ENCODE measurements at regions not wholly inside any gene's neighbourhood (a gene's known extent, or its start where the extent isn't known, plus 50 kb on each side); places are given as distances from the start of the nearest gene placed in this dataset.
"Not testable (repeated sequence)": the region's sequence is repeated elsewhere in the genome, so short reads cannot be mapped to it uniquely, and the experiment has no call there.

DNA sequence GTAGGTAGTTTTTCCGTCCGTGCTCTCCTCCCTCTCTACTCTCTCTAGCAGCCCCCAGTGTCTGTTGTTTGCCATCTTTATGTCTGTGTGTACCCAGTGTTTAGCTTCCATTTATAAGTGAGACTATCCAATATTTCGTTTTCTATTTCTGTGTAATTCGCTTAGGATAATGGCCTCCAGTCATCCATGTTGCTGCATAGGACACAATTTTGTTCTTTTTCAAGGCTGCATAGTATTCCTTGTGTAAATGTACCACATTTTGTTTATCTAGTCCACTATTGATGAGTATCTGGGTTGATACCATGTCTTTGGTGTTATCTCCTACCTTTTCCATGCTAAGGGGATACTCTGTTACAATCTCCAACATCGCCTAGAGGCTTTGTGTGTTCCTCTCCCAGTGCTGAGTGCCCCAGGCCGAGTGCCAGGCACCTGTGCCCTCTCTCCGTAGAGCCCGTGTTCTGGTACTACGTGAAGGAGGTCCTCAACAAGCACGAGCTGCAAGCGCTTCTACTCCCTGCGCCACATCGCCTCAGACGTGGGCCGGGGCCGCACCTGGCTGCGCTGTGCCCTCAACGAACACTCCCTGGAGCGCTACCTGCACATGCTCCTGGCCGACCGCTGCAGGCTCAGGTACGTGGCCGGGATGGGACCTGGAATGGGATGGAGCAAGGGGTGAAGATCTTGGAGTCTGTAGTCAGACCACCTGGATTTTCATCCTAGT lies 51.0 kb downstream of the NPIPB11 start:
- DNase-seq (ENCODE audit: low read depth, low spot score), result not testable (repeated sequence)

DNA sequence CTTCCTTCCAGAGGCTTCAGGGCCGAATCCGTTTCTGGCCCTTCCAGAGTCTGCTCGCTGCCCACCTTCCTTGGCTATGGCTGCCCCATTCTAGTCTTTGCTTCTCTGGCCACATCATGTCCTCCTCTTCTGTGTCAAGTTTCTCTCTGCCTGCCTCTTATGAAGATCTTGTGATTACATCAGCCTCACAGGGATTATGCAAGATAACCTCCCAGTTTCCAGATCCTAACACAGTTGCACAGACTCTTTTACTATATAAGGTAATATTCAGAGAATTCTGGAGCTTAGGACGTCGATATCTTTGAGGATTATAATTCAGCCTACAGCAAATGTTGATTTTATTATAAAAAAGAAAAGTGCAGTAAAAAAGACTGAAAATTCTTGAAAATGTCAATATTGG lies 52.1 kb downstream of the NPIPB11 start:
- DNase-seq (ENCODE audit: low read depth, low spot score), result not testable (repeated sequence)

DNA sequence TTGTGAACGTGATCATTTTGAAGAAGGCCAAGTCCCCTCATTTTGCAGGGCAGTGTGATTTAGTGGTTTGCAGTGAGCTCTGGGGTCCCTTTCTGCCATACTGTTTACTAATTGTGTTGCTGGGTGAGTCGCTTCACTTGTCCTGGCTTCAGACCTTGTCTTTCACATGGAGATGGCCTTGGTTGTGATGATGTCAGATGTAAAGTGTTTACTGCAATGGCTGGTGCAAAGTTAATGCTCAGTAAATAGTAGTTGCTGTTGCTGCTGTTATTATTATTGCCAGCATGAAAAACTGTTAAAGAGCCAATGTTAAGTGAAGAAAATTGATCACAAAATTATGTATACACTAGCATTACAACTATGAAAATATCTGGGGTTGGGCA lies 53.9 kb downstream of the NPIPB11 start:
- DNase-seq (ENCODE audit: low read depth, low spot score), result not testable (repeated sequence)

DNA sequence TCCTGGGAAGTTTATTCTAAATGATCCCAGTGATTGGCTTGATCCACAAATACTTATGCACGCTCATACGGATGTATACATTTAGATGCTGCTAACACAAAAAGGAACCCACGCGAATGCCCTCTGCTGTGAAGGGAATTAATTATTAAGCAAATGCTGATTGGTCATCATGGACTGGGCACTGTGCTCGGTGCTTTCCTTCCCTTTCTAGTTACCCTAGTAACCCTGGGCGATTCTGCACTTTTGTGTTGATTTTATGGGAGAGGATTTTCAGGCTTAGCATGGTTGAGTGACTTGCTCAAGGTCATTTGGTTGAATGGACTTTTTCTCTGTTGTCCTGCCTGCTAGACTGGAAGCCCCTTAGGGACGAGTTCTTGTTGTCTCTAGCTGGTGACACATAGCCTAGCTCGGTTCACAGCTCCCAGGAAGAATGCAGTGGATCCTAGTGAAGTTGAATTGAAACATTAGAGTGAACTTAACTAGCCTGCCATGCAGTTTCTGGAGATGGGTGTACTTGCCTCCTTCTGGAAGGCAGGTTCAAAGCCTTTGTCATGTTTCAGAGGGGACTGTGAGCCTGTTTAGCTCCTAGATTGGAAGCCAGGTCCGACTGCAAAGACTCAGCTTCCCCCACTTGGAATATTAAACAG lies 54.4 kb downstream of the NPIPB11 start:
- not testable (repeated sequence) for DNase-seq (ENCODE audit: low read depth, low spot score)

DNA sequence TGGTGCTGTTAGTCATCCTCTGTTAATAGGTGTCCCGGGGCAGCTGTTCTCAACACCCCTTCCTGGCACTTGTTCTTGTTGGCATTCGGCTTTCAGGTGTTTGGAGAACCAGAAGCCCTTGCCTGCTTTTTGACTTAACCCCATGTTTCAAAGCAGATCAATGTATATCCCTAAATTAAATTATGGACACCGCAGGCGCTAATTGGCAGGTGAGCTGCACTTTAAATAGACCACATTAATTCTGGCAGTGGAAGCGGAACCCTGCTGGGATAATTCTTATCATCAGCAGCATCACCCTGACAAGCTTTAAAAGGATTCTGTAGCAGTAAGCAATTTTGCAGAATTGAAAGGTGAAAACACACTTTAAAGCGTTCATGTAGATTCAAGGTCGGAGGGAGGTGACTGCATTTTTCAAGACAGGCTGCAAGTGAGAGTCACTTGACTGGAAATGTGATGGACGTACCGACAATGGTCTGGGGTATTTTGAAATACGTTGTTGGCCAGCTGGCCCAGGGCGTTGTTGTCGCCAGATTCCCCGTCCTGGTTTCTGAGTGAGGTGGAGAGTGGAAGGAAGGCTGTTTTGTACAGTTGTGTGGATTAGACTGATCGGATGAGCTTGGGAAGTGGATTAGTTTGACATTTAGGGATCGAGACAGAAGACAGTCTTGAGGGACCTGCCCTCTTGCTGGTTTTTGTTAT lies 55.1 kb downstream of the NPIPB11 start:
- not testable (repeated sequence) for DNase-seq (ENCODE audit: low read depth, low spot score)

DNA sequence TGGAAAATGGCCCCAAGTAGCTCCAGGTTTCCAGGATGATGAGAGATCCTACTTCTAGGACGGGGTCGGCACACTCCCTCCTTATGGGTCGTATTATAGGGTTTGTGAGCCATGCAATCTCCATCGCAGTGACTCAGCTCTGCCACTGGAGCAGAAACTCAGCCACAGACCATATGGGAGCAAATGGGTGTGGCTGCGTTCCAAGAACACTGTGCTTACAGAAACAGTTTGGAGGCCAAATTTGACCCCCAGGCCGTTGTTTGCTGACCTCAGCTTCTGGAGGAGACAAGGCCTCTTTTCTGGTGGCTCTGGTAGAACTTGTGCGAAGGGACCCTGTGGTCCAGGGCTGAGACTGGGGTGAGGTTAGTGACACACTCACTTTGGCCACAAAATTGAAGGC lies 56.5 kb downstream of the NPIPB11 start:
- not testable (repeated sequence) for DNase-seq (ENCODE audit: low read depth, low spot score)

DNA sequence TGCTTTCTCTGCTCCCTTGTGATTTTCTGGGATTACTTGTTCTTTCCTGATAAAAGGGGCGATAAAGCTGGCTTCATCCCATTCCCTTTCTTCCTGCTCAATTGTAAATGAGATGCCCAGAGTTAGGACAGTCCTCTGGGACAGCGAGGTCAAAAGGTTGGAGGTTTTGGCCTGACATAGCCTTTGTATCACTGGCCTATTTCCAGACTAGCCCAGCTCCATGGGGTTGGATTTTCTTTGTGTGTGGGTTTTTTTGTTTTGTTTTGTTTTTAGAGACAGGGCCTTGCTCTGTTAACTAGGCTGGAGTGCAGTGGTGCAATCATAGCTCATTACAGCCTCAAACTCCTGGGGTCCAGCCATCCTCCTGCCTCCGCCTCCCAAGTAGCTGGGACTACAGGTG lies 57.8 kb downstream of the NPIPB11 start:
- not testable (repeated sequence) for DNase-seq (ENCODE audit: low read depth, low spot score)

DNA sequence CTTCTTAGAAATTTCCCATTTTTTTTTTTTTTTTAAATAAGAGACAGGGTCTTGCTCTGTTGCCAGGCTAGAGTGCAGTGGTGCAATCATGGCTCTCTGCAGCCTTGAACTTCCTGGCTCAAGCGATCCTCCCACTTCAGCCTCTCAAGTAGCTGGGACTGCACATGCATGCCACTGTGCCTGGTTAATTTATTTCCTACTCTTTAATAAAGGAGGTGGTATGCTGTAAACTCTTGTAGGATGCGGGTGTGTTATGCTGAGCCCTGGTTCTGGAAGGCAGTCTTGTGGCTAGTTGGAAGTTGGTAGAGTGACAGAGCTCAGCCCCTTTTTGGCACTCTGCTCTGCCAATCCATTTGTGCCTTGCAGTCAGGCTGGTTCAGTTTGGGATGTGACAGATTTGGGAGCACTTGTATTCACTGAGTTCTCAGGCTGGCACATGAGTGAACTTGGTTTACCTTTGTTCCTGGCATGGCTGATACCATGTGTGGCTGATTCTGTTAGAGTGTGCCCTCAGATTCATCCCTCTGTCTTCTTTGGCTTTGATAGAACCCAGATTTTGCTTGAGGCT lies 58.3 kb downstream of the NPIPB11 start:
- not testable (repeated sequence) for DNase-seq (ENCODE audit: low read depth, low spot score)

DNA sequence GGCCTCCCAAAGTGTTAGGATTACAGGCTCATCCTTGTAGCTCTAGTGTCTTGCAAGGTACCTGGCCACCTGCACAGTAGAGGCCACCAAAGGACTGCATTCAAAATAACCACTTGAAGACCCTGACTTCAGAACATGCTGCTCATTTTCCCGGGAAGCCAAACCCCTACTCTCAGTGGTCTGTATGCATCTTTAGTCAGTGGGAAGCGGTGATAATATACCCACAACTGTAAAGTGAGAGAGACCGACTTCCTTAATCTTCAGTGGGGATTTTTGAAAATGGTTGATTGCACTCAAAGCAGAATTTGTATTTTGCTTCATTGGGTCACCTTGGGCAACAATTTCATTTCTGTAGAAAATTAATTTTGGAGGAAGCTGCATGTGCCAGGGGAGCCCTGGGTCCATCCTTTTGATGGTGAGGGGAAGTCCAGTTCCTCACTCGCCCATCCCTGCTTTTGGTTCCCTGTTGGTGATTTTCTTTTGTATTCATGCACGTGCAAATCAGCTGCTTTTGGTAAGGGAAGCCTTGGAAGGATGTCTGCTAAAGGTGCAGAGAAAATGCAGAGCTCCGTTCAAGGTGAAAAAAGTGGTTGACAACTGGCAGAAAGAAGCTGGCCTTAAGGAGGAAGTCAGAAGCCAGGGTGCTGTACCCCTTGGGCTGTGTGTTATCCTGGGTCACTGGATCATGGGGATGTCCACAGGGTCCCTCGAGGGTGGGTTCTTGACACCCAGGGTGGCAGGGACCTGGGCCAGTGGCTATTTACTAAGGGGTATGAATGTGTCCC lies 59.5 kb downstream of the NPIPB11 start:
- not testable (repeated sequence) for DNase-seq (ENCODE audit: low read depth, low spot score)

DNA sequence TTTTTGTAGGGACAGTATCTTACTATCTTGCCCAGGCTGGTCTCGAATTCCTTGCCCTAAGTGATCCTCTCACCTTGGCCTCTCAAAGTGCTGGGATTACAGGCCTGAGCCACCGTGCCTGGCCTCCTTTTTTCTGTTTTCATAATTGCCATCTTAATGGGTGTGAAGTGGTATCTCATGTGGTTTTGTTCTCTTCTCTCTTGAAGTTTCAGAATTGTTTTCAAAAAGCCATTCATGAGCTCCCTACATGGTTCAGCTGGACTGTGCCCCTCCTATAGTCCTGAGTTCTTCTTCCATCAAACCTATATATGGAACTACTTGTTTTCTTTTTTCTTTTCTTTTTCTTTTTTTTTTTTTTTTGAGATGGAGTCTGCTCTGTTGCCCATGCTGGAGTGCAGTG lies 60.3 kb downstream of the NPIPB11 start:
- DNase-seq (ENCODE audit: low read depth, low spot score), result not testable (repeated sequence)

DNA sequence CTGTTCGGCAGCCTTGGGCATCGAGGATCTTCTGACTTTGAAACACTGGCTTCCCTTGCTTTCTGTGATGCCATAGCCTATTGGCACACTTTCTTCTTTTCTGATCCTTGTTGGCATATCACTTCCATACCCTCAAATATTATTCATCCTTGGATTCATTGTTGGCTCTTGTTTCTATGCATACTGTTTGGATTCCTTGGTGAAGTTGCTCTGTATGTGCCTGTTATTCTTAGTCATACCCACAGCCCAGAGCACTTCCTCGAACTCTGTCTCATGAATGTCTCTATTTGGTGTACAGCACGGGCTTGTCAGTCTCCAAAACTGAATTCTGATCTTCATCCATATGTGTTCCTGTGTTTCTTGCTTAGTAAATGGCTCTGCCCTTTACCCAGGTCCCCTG lies 63.6 kb downstream of the NPIPB11 start:
- not testable (repeated sequence) for DNase-seq (ENCODE audit: low read depth, low spot score)

DNA sequence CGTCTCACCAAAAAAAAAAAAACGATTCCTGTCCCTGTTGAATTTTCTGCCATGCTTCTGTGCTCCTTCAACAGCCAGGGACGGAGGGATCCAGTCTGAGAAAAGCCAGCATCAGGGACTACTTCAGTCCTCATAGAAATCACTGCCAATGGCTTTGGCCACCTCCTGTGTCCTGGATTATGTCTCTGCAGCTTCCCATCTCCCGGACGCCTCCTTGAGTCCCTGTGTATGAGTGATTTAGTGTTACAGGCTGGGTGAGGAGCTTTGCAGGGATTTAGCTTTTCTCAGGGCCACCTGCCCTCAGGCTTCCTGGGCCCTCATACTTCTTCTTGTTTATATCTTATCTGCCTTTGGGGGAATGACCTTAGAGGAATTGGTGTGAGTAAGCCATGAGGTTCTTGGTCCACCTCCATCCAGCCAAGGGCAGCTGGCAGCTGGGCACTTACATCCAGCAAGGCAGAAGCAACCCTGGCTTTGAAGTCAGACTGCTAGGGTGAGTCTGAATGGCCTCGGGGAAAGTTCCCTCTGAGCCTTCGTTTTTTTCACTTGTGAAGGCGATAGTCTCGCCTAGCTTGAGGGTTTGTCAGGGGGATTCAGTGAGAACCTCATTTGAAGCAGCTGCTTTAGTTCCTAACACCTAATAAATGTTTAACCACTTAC lies 65.6 kb downstream of the NPIPB11 start:
- DNase-seq (ENCODE audit: low read depth, low spot score), result not testable (repeated sequence)

DNA sequence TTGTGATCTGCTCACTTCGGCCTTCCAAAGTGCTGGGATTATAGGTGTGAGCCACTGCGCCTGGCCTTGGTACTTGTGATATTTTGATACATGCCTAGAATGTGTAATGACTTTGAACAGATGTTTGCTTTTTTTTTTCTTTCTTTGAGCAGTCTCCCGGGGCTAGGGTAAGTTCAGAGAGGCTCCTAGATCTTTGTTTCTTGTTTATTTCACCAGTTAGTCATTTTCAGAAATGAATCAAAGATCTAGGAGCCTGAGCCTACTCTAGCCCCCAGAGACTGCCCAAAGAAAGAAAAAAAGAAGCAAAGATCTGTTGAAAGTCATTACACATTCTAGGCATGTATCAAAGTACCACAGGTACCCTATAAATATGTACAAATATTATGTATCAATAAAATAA lies 66.3 kb downstream of the NPIPB11 start:
- not testable (repeated sequence) for DNase-seq (ENCODE audit: low read depth, low spot score)

DNA sequence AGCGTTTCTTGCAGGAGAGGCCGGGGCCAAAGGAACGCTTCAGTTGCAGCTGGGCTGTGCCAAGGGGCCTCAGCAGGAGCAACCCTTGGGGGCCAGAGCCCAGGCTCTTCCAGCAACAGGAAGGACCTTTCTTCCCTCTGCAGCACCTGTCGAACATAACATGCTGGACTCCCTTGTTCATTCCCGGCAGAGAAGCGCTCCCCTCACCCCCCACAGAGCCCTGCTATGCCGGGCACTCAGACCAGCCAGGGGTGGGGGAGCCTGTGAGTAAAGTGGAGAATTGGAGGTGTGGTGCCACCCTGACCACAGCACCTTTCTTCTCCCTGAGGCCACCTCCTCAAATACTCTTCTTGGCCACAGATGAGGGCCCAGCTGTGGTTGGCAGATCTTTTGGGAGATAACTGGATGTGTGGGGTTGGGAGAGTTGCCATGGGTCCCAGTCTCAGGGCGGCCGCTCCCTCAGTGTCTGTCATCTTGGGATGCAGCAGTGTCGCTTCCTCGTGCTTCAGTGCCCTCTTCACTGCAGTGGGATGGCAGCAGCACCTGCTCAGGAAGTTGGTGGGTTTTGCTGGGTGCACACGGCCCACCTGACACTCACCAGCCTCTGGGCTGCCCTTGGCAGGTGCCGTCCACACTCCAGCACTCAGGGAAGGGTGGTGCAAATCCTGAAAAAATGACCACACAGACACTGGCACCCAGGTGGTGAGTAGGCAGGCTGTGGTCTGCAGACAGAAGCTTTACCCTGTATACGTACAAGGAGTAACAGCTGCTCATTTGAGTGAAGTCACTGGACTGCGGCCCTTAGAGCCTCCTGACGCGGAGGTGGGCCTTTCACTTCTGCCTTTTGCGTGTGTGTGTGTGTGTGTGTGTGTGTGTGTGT lies 67.5 kb downstream of the NPIPB11 start:
- not testable (repeated sequence) for DNase-seq (ENCODE audit: low read depth, low spot score)

DNA sequence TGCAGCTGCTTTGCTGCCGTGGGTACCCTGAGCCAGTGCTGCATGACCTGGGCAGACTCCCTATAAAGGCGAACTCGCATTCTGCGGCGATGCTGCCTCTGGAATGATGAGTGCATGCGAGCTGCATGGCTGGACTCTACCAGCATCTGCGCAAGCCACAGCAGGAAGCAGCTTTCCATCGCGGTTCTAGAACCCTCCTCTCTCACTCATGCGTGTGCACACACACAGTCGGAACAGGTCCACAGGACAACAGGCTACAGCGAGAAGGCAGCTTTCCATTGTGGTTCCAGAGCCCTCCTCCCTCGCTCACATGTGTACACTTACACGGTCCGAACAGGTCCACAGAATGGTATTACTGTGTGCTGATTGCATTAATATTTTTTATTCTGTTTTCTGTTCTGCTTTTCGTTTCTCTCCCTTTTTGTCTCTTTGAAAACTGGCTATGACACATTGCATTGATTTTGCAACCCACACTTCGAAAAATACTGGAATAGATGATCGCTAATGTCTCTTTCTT lies 69.1 kb downstream of the NPIPB11 start:
- DNase-seq (ENCODE audit: low read depth, low spot score), result not testable (repeated sequence)

DNA sequence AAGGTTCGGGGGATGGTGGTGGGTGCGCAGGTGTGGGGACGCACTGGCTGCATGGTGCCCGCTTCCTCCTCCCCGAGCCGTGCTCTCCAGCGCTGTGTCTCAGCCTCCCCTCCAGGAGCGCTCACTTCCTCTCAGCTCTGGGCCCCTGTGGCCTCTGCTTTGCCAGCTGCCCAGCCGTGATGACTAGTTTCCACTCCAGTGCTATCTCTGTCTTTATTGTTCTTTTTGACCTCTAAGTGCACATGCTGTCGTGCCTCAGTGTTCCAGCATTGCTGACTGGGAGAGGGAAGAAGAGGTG lies 71.0 kb downstream of the NPIPB11 start:
- not testable (repeated sequence) for DNase-seq (ENCODE audit: low read depth, low spot score)

DNA sequence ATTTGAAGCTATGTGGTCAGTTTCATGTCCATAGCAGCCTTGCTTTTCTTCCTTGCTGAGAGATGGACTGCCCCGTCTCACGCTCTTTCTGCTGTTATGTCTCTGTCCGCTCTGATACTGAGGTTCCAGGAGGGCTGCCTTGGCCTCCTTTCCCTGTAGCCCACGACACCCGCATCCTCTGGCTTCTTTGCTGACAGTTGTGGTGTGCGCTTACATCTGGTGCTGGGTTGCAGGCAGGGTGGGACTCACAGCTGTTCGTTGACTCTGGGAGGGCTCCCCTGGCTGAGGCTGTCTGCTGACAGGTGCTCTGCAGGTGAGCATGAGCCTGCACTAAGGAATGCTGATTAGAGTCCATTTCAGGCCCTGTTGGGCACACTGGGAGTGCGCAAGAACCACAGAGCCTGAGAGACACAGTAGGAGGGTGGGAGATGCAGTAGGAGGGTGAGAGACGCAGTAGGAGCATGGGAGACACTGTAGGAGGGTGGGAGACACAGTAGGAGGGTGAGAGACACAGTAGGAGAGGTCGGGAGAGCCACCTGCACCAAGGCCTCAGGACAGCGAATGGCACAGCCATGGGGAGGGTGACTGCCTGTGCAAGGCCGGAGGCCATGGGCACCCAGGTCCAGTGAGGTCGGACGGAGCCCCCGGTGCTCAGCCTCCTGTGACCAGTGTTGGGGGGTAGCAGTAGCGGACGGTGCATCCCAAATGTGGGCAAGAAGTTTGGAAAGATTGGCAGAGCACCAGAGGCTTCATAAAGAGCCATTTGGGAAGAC lies 71.5 kb downstream of the NPIPB11 start:
- not testable (repeated sequence) for DNase-seq (ENCODE audit: low read depth, low spot score)

DNA sequence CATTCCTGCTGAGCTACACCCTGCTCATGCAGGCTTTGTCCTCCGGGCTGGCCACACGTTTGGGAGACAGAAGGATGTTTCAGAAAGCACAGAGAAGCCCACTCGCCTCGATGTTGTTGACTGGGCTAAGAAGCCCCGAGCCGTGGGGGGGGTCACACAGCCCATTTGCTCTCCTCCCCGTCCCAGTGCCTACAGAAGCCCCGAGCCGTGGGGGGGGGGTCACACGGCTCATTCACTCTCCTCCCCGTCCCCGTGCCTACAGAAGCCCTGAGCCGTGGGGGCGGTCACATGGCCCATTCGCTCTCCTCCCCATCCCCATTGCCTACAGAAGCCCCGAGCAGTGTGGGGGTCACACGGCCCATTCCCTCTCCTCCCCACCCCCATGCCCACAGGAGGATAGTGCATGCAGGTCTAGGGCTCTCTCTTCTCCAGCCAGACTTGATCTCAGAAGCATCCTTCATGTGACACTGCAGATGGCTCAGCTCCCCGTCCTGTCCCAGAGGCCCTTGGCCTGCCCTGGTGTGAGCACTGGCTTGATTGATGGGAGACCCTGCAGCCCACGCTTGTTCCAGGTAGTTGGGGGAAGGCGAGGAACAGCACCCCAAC lies 72.9 kb downstream of the NPIPB11 start:
- not testable (repeated sequence) for DNase-seq (ENCODE audit: low read depth, low spot score)

DNA sequence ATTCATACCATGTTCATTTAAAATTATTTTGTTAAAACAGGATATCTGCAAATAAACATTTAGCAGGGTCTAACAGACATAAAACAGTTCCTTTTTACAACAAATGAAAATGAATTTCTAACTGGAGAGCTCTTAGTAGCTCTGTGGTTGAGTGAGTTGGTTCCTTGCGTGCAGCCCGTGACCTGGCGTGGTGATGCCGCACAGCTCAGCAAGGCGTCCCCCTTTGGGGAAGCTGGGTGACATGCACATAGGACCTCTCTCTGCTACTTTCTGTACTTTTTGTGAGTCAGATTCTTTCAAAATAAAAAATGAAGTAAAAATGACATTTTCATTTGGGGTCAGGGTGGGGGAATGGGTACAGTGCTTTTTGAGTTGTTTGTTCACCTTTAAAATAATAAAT lies 75.9 kb downstream of the NPIPB11 start:
- not testable (repeated sequence) for DNase-seq (ENCODE audit: low read depth, low spot score)
